ENCODE measurements at regions not wholly inside any gene's neighbourhood (a gene's known extent, or its start where the extent isn't known, plus 50 kb on each side); places are given as distances from the start of the nearest gene placed in this dataset.

- H3K36me3 ChIP-seq (ENCODE audit: control insufficient read depth, low read length): no peaks in the 10 kb centered on the region
- H4K20me1 ChIP-seq (ENCODE audit: control insufficient read depth, insufficient read depth, low read depth, low read length): no peaks in the 10 kb centered on the region
- H3F3A ChIP-seq (ENCODE audit: control insufficient read depth, insufficient read depth): no peaks in the 10 kb centered on the region
- no peak overlapping the region for H3K27ac ChIP-seq (ENCODE audit: low read depth, low read length)
- no peak overlapping the region for H3K4me3 ChIP-seq (ENCODE audit: low read length)
- 0 out of 2 replicates have a peak, but pooled peaks cover 2% of the 10 kb centered on the region for H3K27me3 ChIP-seq (ENCODE audit: control insufficient read depth, low read length)
- no peak overlapping the region for H3K4me2 ChIP-seq (ENCODE audit: low read length)
- H3K9me3 ChIP-seq (ENCODE audit: control insufficient read depth, insufficient read depth, low read length): peaks cover 4% of the 10 kb centered on the region; the same call in 1 of the 2 replicates
- no peaks in the 10 kb centered on the region for H3K4me1 ChIP-seq (ENCODE audit: control insufficient read depth, low read length)
- H3K9me2 ChIP-seq (replicated peaks; ENCODE audit: control insufficient read depth, low read length): no peaks in the 10 kb centered on the region
- TF ChIP-seq CTCF (IDR thresholded peaks at IDR 0.05; ENCODE audit: low read depth, low read length, poor library complexity, severe bottlenecking) (no peak), EZH2phosphoT487 (IDR thresholded peaks at IDR 0.05; ENCODE audit: borderline replicate concordance, low read length) (no peak)
- H3K79me2 ChIP-seq (ENCODE audit: control insufficient read depth, low read length): no peaks in the 10 kb centered on the region
Observed at GRCh38 chr6:163850874-163851273, 436.4 kb downstream of the QKI start.

GRCh38 chr6:163844761-163845160 is 430.2 kb downstream of the QKI start:
- Histone ChIP-seq H3K9me3 (ENCODE audit: control insufficient read depth, insufficient read depth, low read length) (peaks cover 9% of the 10 kb centered on the region; the same call in 1 of the 2 replicates), H4K20me1 (ENCODE audit: control insufficient read depth, insufficient read depth, low read depth, low read length) (no peaks in the 10 kb centered on the region), H3K36me3 (ENCODE audit: control insufficient read depth, low read length) (no peaks in the 10 kb centered on the region), H3K4me2 (ENCODE audit: low read length) (no peak overlapping the region), H3K27me3 (ENCODE audit: control insufficient read depth, low read length) (0 out of 2 replicates have a peak, but pooled peaks cover 2% of the 10 kb centered on the region), H3F3A (ENCODE audit: control insufficient read depth, insufficient read depth) (no peaks in the 10 kb centered on the region), H3K79me2 (ENCODE audit: control insufficient read depth, low read length) (no peaks in the 10 kb centered on the region), H3K4me3 (ENCODE audit: low read length) (no peak overlapping the region), H3K27ac (ENCODE audit: low read depth, low read length) (no peak overlapping the region), H3K4me1 (ENCODE audit: control insufficient read depth, low read length) (no peaks in the 10 kb centered on the region), H3K9me2 (replicated peaks; ENCODE audit: control insufficient read depth, low read length) (no peaks in the 10 kb centered on the region)
- TF ChIP-seq CTCF (IDR thresholded peaks at IDR 0.05; ENCODE audit: low read depth, low read length, poor library complexity, severe bottlenecking) (no peak), EZH2phosphoT487 (IDR thresholded peaks at IDR 0.05; ENCODE audit: borderline replicate concordance, low read length) (no peak)

GRCh38 chr6:163844357-163844756 is 429.8 kb downstream of the QKI start:
- H3K9me3 ChIP-seq (ENCODE audit: control insufficient read depth, insufficient read depth, low read length): peaks cover 9% of the 10 kb centered on the region; the same call in 1 of the 2 replicates
- no peaks in the 10 kb centered on the region for H3K4me1 ChIP-seq (ENCODE audit: control insufficient read depth, low read length)
- no peak overlapping the region for H3K27ac ChIP-seq (ENCODE audit: low read depth, low read length)
- no peaks in the 10 kb centered on the region for H3K79me2 ChIP-seq (ENCODE audit: control insufficient read depth, low read length)
- H4K20me1 ChIP-seq (ENCODE audit: control insufficient read depth, insufficient read depth, low read depth, low read length): no peaks in the 10 kb centered on the region
- H3K4me3 ChIP-seq (ENCODE audit: low read length): no peak overlapping the region
- H3K9me2 ChIP-seq (replicated peaks; ENCODE audit: control insufficient read depth, low read length): no peaks in the 10 kb centered on the region
- no peak overlapping the region for H3K4me2 ChIP-seq (ENCODE audit: low read length)
- H3F3A ChIP-seq (ENCODE audit: control insufficient read depth, insufficient read depth): no peaks in the 10 kb centered on the region
- TF ChIP-seq EZH2phosphoT487 (IDR thresholded peaks at IDR 0.05; ENCODE audit: borderline replicate concordance, low read length) (no peak), CTCF (IDR thresholded peaks at IDR 0.05; ENCODE audit: low read depth, low read length, poor library complexity, severe bottlenecking) (no peak)
- no peaks in the 10 kb centered on the region for H3K36me3 ChIP-seq (ENCODE audit: control insufficient read depth, low read length)
- 0 out of 2 replicates have a peak, but pooled peaks cover 1% of the 10 kb centered on the region for H3K27me3 ChIP-seq (ENCODE audit: control insufficient read depth, low read length)
